GM23248 (cell line): ENCODE measurements at regions not wholly inside any gene's neighbourhood (a gene's known extent, or its start where the extent isn't known, plus 50 kb on each side); places are given as distances from the start of the nearest gene placed in this dataset.

Source experiments
- EZH2 ChIP-seq: fragments of 200-600 bp; sonication (generic); IDR thresholded peaks from 2 replicates; pipeline ENCODE4 v1.6.1; 2018; ENCODE audit warnings: antibody characterized with exemption, mild to moderate bottlenecking; ENCODE audit not compliant: insufficient read depth, poor library complexity, severe bottlenecking
- EZH2phosphoT487 ChIP-seq: fragments of 200-600 bp; sonication (generic); IDR thresholded peaks from 2 replicates; pipeline ENCODE4 v1.6.1; 2018; ENCODE audit warnings: antibody characterized with exemption, moderate library complexity, mild to moderate bottlenecking, low read depth; ENCODE audit not compliant: insufficient read depth

DNA sequence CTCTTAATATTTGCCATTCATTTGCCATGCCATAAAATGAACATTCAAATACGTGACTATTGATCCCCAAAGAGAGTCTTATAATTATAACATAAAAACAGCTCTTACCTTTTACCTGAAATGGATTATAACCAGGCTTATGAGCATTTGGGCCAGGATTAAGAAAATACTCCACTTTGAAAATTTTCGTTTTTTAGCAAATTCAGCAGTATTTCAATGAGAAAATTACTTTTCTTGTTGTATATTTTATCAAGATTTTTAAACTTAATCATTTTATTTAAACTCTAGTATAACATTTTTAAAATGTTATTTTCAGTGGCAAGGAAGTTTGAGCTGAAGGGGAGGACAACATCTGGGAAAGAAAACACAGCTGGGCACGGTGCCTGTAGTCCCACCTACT is 59.0 kb upstream of the RAPGEF2 start:
- no peak for TF ChIP-seq EZH2phosphoT487
- TF ChIP-seq EZH2 = no peak
